ENCODE measurements at regions not wholly inside any gene's neighbourhood (a gene's known extent, or its start where the extent isn't known, plus 50 kb on each side); places are given as distances from the start of the nearest gene placed in this dataset.
A peak's percentile ranks its signal among the peaks of the same experiment; 100 is the strongest.
"Not testable (repeated sequence)": the region's sequence is repeated elsewhere in the genome, so short reads cannot be mapped to it uniquely, and the experiment has no call there.

DNA sequence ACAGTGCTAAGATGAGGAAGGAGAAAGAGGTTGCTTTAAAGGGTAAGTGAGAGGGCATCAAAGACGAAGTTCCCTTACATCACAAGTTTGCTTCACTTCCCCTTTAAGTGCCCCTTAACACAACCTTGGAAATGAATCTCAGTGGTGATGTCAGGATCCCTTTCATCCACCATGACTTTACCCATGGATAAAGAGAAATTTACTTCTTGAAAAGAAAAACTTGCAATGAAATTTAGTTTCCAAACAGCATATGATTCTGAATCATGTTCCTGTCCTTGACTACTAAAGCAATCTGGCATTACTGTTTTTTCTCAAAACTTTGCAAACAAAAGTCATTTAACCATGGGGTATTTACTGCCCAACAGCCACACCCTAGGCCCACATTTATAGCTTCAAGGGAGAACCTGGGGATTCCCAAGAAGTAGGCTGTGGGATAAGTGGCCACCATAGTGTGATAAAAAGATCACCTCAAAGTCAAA is 135.9 kb downstream of the ITGB8 start:
- no peak for DNase-seq

DNA sequence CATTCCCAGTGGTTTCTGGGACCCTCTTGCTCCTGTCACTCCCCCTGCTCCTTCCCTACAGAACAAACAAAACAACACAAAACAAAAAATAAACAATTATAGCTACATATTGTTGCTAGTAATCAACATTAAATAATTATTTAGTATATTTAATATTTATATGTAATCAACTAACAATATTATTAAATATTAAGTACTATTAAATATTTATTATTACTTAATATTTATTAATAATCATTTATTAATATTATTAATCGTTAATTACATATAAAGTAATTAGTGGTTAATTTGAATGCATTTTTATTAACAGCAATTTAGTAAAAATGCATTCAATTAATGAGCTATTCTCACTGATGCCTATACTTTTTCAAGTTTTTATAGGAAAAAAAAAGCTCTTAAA is 139.4 kb downstream of the ITGB8 start:
- no peak for DNase-seq

DNA sequence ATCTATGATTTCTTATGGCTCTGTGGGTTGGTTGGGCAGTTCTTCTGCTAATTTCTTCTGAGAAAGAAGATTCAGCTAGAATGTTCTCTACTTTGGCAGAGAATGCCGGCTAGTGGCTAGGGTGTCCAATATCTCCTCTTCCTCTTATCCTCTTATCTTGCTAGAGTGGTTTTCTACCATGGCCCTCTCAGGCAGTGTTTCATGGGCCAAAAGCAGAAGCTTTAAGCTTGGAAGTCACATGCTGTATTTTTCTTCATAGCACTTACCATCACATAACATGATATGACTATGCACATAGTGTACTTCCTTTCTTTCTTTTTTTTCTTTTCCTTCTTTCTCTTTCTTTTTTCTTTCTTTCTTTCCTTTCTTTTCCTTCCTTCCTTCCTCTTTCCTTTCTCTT is 140.0 kb downstream of the ITGB8 start:
- no peak for DNase-seq

DNA sequence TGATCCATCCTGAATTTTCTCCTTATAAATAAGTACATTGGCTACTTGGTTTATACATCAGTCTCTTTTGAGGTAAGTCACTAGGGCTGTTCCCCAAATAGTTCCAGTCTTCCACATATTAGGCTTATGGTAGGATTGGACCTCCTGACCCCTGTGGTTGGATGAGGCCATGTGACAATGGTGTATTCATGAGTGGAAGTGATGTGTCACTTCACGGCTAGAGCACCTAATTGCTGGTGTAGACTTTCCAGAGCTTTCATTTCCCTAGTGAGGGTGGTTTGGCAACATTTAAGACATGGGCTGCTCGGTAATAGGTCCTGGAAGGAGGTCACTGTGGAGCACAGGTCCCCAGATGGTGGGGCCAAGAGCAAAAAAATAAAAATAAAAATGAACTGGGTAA is 141.2 kb upstream of the ABCB5 start:
- DNase-seq, result no peak

DNA sequence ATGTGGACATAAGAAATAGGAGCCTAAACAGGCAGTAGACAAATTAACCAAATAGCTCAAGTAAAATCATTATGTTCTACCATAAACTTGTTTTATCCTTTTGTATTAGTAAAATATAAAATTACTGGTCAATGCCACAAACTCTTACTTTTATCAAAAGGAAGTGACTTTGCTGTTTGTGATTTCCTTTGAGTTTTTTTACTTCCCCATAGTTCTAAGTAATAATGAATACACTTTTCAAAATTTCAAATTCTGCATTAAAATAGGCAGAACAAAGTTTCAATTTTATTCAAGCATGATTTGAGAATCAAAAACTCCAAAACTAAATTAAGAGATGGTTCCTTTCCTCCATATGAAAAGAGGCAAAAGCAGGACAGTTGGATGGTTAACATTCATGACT is 139.7 kb upstream of the ABCB5 start:
- no peak for DNase-seq

DNA sequence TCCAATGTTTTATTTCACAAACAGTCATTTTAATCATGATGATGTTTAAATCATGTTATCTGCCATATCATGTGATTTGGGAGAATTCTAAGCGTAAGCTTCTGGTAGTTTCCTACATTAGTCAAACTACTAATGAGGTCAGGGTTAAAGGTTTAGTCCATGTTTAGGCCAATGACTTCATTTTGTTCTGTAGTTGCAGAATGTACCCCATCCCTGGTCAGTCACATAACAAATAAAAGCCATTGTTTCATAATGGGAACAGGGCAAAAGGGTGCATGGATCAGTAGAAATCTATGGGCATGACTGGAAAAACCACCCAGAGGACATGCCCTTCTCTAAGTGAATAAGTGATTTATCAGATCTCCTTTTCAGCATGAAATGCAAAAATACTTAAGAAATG is 138.4 kb upstream of the ABCB5 start:
- no peak for DNase-seq

DNA sequence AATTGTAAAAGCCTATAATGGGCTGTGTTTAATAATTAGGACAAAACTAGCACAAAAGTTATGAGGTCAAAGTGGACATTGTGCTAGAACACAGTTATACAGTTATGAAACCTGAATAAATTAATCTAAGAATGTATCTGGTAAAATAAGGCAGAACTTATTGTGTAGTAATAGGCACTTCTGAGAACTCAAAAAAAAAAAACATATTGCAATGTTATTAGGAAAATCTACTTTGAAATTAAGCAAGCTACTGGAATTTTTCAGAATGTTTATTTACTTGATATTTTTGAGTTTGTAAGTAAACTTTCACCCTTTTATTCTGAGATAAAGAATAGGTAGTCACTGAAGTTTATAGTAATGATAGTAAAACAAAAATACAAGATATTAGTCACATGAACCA is 135.8 kb upstream of the ABCB5 start:
- no peak for DNase-seq

DNA sequence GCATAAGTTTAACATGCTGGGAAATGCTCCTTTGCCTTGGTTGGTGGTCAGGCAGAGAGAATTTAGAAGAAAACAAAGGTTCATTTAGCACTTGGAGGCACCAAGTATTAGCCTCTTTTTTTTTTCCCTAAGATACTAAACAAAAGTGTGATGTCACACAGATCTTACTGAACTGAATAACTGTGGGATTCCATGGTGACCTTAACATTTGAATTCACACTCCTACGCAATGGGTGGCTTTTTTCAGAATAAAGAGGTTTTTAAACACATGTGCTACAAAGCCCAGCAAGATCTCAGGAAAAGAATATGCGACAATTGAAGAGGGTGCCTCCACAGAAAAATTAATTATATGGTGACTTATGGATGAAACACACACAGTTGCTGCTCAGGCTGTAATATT is 133.4 kb upstream of the ABCB5 start:
- DNase-seq, result no peak

DNA sequence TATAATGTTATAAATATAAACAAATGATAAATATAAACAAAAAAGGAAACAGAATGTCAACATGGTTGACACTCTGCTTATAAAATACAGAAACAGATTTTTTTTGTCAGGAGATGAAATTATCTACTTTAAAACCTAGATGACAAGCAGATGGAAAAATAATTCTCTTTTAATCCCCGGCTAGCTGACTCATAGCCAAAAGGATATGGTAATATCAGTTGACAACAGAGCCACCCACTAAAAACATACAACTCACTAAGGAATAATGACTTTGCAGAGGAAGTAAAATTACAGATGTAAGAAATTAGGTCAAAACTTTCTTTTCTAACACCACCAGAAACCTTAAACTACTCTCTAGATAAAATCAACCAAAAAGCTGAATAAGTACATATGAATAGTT is 131.1 kb upstream of the ABCB5 start:
- DNase-seq, result no peak

DNA sequence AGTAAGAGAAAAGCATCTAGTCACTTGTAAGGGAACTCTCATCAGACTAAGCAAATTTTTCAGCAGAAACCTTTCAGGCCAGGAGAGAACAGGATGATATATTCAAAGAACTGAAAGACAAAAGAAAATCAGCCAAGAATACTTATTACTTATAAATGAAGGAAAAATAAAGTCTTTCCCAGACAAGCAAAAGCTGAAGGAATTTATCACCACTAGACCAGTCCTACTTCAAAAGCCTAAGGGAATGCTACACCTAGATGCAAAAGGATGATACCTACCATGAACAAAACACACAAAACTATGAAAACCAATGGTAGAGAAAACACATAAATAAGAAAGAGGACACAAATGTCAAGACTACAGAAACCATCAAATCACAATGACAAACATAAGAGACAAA is 126.6 kb upstream of the ABCB5 start:
- DNase-seq, result no peak

DNA sequence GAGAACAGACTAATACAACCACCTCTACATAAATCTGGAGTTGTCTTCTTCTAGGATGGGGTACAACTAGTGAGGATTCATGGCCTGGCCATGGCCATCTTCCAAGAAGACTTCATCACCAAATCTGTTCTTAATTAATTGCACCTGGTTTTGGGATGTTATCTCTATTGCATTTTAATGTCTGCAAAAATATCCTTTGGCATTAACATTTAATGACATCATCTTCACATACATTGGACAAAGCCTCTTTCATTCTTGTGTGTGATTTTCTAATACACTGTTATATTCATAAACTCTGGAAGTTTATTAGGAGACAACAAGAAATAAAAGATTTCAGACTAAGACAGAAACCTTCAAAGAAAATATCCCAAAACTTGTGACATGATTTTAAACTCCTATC is 124.2 kb upstream of the ABCB5 start:
- no peak for DNase-seq

DNA sequence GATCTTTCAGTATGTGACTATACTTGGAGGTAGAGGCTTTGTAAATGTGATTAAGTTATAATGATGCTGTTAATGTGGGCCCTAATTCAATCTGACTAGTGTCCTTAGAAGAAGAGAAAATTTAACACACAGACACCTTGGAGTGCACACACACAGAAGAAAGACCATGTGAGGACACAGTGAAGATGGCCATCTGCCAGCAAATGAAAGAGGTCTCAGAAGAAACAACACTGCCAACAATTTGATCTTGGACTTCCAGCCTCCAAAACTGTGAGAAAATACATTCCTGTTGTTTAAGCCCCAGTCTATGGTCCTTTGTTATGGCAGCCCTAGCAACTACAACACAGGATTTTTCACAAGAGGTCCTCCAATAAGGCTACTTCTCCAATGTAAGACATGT is 120.9 kb upstream of the ABCB5 start:
- no peak for DNase-seq

DNA sequence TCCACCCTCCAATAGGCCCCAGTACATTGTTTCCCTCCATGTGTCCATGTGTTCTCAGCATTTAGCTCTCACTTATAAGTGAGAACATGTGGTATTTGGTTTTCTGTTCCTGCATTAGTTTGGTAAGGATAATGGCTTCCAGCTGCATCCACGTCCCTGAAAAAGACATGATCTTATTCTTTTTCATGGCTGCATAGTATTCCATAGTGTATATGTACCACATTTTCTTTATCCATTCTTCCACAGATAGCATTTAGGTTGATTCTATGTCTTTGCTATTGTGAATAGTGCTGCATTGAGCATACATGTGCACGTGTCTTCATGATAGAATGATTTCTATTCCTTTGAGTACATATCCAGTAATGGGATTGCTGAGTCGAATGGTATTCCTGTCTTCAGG is 114.0 kb upstream of the ABCB5 start:
- not testable (repeated sequence) for DNase-seq

DNA sequence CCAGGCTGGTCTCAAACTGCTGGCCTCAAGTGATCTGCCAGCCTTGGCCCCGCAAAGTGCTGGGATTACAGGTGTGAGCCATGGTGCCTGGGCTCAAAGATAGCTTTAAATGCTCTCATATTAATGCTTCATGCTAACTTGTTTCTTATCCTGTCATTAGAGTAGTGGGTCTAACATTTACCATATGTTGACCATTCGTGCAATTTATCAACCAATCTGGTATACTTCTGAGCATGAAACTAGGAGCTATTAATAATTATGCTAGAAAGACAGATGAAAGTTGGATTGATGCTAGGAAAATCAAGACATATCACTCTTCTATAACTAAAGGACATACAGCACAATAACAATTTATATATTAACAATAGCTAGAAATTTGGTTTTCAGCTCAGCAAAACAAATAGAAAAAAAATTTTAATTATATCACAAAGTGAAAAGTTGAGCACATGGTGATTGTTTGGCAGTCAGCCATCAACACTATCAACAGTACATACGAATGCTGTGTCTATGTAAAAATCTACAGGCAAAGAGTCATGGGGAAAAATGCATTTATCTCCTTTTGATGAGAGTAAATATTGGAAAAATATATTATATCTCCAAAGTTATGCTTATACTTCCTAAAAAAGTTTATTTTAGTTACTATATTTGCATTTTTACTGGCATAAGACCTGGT is 112.1 kb upstream of the ABCB5 start:
- DNase-seq, result peak; percentile 35

DNA sequence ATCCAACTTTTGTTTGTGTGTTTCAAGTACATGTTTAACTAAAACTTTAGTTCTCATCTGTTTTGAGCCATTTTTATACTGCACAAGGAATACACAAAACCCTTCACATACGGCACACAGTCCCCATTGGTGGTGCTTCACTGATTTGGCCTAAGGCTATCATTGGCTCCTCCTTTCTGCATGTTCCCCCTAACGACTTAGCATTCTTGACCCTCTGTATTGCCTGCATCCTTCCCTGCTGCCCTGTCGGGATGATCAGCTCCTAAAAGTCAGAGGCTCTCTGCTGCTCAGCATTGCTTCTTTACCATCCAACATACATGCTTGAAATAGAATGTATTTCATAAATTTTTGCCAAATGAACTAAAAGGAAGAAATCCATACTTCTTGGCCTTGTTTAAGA is 111.4 kb upstream of the ABCB5 start:
- no peak for DNase-seq

DNA sequence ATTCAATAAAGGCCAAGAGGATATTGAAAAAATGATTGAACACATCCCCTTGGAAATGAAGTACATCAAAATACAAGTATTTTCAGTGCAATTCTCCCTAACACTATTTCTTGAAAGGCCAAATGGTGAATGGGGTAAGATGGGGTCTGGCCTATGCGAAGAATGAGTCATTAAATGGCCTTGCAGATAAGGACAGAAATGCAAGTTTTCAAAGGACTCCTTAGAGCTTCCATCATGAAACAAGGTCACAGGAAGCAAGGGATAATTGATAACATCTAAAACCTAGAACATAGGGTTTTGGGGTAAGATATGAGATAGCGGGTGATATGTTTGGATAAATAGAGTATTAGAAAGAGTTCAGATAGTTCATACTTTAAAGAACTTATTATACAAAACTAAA is 109.3 kb upstream of the ABCB5 start:
- DNase-seq, result no peak

DNA sequence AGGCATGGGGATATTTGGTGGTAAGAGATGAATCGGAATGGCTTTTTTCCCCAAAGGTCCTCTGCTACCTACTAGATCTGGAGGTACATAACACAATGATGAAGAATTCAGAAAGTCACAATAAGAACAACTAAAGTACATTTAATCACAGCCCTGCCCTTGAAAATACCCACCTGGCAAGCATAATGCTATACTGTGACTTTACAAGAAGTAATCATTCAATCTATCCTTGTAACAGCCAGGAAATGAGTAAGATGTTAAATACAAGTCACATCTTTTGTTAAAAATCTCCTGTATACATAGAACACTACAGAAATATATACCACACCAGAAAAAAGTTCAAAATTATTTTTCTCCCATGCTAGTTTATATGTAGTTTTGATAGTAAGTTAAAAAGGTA is 108.3 kb upstream of the ABCB5 start:
- DNase-seq, result no peak

DNA sequence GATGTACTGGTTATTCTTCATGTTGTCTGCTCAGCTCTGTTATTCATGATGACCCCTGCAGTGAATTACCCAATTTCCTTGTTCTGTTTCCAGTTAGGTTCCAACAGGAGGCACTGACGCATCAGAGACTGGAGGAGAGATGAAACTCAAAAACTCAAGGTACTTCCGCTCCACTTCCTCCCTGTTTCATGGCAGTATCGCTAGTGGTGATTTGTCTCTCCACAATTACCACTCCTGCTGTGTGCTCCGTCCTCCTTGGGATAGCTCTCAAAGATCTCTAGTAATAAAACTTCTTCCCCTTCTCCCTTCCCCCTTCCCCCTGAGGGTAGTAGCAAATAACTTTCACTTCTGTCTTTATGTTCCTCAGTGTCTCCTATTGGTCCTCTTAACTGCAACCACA is 107.4 kb upstream of the ABCB5 start:
- no peak for DNase-seq

DNA sequence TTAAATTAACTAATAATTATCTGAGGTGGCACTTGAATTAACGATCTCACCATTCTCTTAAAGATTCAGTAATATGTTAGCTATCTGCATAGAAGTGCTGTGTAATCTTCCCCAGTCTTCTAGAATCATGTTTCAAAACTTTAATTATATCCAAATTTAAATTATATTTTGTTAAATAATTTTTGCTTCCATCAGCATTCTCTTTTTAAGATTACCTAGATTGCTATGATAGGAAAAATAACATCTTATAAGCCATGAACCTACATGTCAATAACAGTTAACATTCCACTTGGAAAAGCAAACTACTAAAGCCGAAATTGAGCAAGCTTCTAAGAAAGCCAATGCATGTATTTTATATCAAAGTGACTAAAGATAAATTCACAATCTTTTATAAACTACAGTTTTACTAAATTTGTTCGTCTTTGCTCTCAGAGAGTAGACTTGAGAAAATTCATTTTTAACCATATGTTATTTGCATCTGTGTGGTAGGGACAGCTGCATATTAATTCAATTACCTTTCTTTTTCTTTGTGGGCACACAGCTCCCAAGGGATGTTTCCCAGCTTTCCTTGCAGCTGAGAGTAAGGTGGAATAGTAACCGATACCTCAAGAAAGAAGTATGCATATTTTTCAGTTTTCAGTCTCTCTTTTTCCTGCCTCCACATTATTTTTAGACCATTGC is 105.4 kb upstream of the ABCB5 start:
- DNase-seq, result no peak

DNA sequence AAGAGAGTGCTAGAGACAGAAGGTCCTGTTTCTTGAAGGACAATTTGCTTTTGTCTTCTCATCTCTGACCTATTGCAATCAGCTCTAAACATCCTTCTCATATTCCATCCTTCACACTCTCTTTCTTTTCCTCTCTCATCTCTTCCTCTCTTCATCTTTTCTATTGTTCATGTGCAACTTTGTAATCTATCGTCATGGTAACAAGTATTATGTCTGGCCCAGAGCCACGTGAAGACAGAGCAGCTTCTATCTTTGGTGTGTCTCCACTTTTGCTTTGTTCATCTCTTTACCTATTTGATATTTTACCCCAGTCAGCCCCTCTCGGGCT is 104.9 kb upstream of the ABCB5 start:
- DNase-seq, result no peak

DNA sequence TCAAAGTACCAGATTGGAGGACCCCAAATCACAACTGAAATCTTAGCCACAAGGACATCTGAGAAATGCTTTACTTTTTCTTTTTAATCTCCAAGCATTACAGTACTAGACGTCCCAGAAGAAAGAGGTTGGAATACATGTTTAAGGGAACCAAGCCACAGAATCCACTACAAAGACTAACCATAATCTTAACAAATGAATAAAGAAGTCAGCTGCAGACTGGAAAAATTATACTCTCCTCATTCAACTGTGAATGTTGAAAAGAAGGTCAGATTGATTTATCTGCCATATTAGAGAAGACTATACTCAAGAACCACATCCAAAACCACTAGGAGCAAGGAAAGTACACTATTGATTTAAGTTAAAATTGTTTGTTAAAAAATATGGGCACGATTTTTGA is 102.1 kb upstream of the ABCB5 start:
- no peak for DNase-seq

DNA sequence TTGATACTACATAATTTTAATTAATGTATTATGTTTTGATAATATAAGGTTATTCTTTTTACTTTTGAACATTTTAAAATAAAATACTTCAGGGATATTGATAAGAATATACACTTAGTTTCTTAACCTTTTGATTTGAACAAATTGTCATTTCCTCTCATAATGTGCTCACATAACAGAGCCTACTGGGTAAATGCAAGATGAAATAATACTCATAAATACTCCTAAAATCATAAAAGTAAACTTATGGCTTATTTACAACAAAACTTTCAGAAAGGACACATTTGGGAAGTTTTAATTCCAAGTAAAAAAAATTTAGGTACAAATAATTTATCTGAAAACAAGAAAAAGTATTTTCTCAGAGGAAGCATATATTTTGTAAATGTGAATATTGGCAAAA is 101.6 kb upstream of the ABCB5 start:
- DNase-seq, result no peak

DNA sequence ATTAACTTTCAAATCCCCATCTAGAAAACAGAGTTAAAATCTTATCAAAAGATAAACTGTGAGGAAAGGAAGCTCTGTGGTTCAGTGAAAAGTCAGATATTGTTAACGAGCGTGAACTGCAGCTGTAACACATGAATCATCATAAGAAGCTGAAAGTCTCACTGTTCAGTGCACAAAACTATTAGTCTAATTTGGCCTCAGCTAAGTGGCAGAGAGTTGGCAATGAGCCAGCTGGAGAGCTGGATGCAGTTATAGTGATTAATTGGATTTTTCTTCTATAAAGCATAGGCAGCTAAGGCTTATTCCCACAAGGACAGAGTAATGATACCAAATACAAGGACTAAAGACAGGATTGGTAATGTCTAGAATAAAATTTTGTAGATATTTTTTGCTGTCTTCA is 101.1 kb upstream of the ABCB5 start:
- peak; percentile 97 for DNase-seq

DNA sequence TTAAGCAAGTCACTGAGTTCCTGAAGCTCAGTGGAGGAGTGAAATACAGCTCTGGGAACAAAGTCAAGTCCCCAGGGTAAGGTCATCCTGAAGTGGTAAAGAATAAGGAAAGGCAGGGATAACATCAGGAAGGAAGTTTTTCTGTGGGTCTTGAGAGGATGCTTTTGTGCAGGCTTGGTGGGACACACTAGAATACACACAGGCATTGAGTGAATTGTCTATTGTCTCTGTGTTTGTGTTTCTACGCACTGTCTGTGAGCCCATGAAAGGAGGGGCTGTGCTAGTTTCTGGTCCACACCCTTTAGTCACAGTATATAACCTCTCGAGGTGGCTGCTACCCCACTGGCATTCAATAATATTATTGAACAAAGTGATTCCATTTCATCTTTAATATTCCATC is 95.8 kb upstream of the ABCB5 start:
- no peak for DNase-seq

DNA sequence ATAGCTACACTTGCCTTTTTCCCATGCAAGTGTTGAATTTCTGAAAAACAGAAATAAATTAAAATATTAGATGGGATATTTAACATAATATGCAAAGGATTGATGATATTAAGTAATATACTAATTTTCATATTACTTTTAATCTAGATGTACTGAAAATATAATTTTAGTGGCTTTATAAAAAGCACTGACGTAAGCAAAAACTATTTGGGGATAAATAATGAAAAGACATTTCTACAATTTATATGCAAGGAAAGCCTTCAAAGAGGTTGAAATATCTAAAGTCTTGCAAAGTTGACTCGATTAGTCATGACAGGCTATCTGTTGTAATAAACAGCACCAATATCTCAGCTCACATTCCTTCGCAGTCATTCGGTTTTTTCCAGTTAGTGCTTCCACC is 94.9 kb upstream of the ABCB5 start:
- DNase-seq, result no peak

Measured in NCI-H1105 (cell line).